ENCODE measurements at regions not wholly inside any gene's neighbourhood (a gene's known extent, or its start where the extent isn't known, plus 50 kb on each side); places are given as distances from the start of the nearest gene placed in this dataset.
"Not testable (repeated sequence)": the region's sequence is repeated elsewhere in the genome, so short reads cannot be mapped to it uniquely, and the experiment has no call there.

GRCh38 chr4:79175716-79176115 lies 150.1 kb downstream of the NAA11 start:
- Histone ChIP-seq H3K9me3 (ENCODE audit: control insufficient read depth, low read length) (no peaks in the 10 kb centered on the region), H3K4me3 (ENCODE audit: low read length in 2 of 2) (no peak overlapping the region), H3K27ac (ENCODE audit: low read depth in 1 of 2, low read length in 2 of 2) (no peak overlapping the region), H3K27me3 (ENCODE audit: control insufficient read depth in 1 of 2, insufficient read depth in 2 of 2, low read length in 1 of 2) (no peaks in the 10 kb centered on the region), H3K4me1 (ENCODE audit: control insufficient read depth in 1 of 2, insufficient read depth in 2 of 2, low read length in 2 of 2) (no peaks in the 10 kb centered on the region), H3K36me3 (ENCODE audit: control insufficient read depth in 1 of 2, insufficient read depth in 2 of 2, low read length in 1 of 2) (no peaks in the 10 kb centered on the region)
- intact Hi-C loops (cut with DNase I) = no loop called here
- no peak for DNase-seq
- ATAC-seq (ENCODE audit: low FRiP score) = no peak

- Histone ChIP-seq H3K9me3 (ENCODE audit: control insufficient read depth, low read length) (no peaks in the 10 kb centered on the region), H3K4me3 (ENCODE audit: low read length in 2 of 2) (no peak overlapping the region), H3K27me3 (ENCODE audit: control insufficient read depth in 1 of 2, insufficient read depth in 2 of 2, low read length in 1 of 2) (no peaks in the 10 kb centered on the region), H3K36me3 (ENCODE audit: control insufficient read depth in 1 of 2, insufficient read depth in 2 of 2, low read length in 1 of 2) (no peaks in the 10 kb centered on the region), H3K27ac (ENCODE audit: low read depth in 1 of 2, low read length in 2 of 2) (no peak overlapping the region), H3K4me1 (ENCODE audit: control insufficient read depth in 1 of 2, insufficient read depth in 2 of 2, low read length in 2 of 2) (no peaks in the 10 kb centered on the region)
- DNase-seq (no peak), ATAC-seq (ENCODE audit: low FRiP score) (no peak)
- intact Hi-C loops (cut with DNase I) = no loop called here
- WGBS, 2 donors = 72 to 82% methylated on average over 2 of the region's 2 CpGs
Measured at GRCh38 chr4:79174490-79175252, 151.2 kb downstream of the NAA11 start.

- no peak overlapping the region for H3K4me3 ChIP-seq (ENCODE audit: low read length in 2 of 2)
- DNase-seq (no peak), ATAC-seq (ENCODE audit: low FRiP score) (no peak)
- 88% methylated on average over 2 of the region's 2 CpGs for WGBS, 2 donors
- no peaks in the 10 kb centered on the region for H3K36me3 ChIP-seq (ENCODE audit: control insufficient read depth in 1 of 2, insufficient read depth in 2 of 2, low read length in 1 of 2)
- no peaks in the 10 kb centered on the region for H3K4me1 ChIP-seq (ENCODE audit: control insufficient read depth in 1 of 2, insufficient read depth in 2 of 2, low read length in 2 of 2)
- intact Hi-C loops (cut with DNase I) = no loop called here
- no peaks in the 10 kb centered on the region for H3K9me3 ChIP-seq (ENCODE audit: control insufficient read depth, low read length)
- no peak overlapping the region for H3K27ac ChIP-seq (ENCODE audit: low read depth in 1 of 2, low read length in 2 of 2)
- no peaks in the 10 kb centered on the region for H3K27me3 ChIP-seq (ENCODE audit: control insufficient read depth in 1 of 2, insufficient read depth in 2 of 2, low read length in 1 of 2)
Measured at GRCh38 chr4:79173186-79173585, 152.7 kb downstream of the NAA11 start.

- no peak for ATAC-seq (ENCODE audit: low FRiP score)
- H3K36me3 ChIP-seq (ENCODE audit: control insufficient read depth in 1 of 2, insufficient read depth in 2 of 2, low read length in 1 of 2) = no peaks in the 10 kb centered on the region
- intact Hi-C loops (cut with DNase I) = no loop called here
- no peaks in the 10 kb centered on the region for H3K4me1 ChIP-seq (ENCODE audit: control insufficient read depth in 1 of 2, insufficient read depth in 2 of 2, low read length in 2 of 2)
- no peaks in the 10 kb centered on the region for H3K27me3 ChIP-seq (ENCODE audit: control insufficient read depth in 1 of 2, insufficient read depth in 2 of 2, low read length in 1 of 2)
- H3K4me3 ChIP-seq (ENCODE audit: low read length in 2 of 2) = no peak overlapping the region
- no peaks in the 10 kb centered on the region for H3K9me3 ChIP-seq (ENCODE audit: control insufficient read depth, low read length)
- WGBS, 2 donors = 96 to 99% methylated on average over 1 of the region's 1 CpG
- DNase-seq = no peak
- no peak overlapping the region for H3K27ac ChIP-seq (ENCODE audit: low read depth in 1 of 2, low read length in 2 of 2)
Measured at GRCh38 chr4:79170077-79170476, 155.8 kb downstream of the NAA11 start.

- DNase-seq = no peak
- H3K27me3 ChIP-seq (ENCODE audit: control insufficient read depth in 1 of 2, insufficient read depth in 2 of 2, low read length in 1 of 2) = no peaks in the 10 kb centered on the region
- H3K27ac ChIP-seq (ENCODE audit: low read depth in 1 of 2, low read length in 2 of 2) = no peak overlapping the region
- H3K9me3 ChIP-seq (ENCODE audit: control insufficient read depth, low read length) = no peaks in the 10 kb centered on the region
- WGBS, 2 donors = 36% methylated on average over 4 of the region's 4 CpGs
- H3K4me3 ChIP-seq (ENCODE audit: low read length in 2 of 2) = no peak overlapping the region
- H3K36me3 ChIP-seq (ENCODE audit: control insufficient read depth in 1 of 2, insufficient read depth in 2 of 2, low read length in 1 of 2) = no peaks in the 10 kb centered on the region
- H3K4me1 ChIP-seq (ENCODE audit: control insufficient read depth in 1 of 2, insufficient read depth in 2 of 2, low read length in 2 of 2) = no peaks in the 10 kb centered on the region
- intact Hi-C loops (cut with DNase I) = no loop called here
- no peak for ATAC-seq (ENCODE audit: low FRiP score)
Measured at GRCh38 chr4:79164907-79165610, 160.8 kb downstream of the NAA11 start.

GRCh38 chr4:79163981-79164490 lies 161.8 kb downstream of the NAA11 start:
- intact Hi-C loops (cut with DNase I) = no loop called here
- Histone ChIP-seq H3K27ac (ENCODE audit: low read depth in 1 of 2, low read length in 2 of 2) (no peak overlapping the region), H3K36me3 (ENCODE audit: control insufficient read depth in 1 of 2, insufficient read depth in 2 of 2, low read length in 1 of 2) (no peaks in the 10 kb centered on the region), H3K27me3 (ENCODE audit: control insufficient read depth in 1 of 2, insufficient read depth in 2 of 2, low read length in 1 of 2) (no peaks in the 10 kb centered on the region), H3K9me3 (ENCODE audit: control insufficient read depth, low read length) (no peaks in the 10 kb centered on the region), H3K4me3 (ENCODE audit: low read length in 2 of 2) (no peak overlapping the region), H3K4me1 (ENCODE audit: control insufficient read depth in 1 of 2, insufficient read depth in 2 of 2, low read length in 2 of 2) (no peaks in the 10 kb centered on the region)
- WGBS, 2 donors = 67 to 68% methylated on average over 4 of the region's 4 CpGs
- no peak for ATAC-seq (ENCODE audit: low FRiP score)
- DNase-seq = no peak

GRCh38 chr4:79160962-79161361 lies 164.9 kb downstream of the NAA11 start:
- Histone ChIP-seq H3K27me3 (ENCODE audit: control insufficient read depth in 1 of 2, insufficient read depth in 2 of 2, low read length in 1 of 2) (no peaks in the 10 kb centered on the region), H3K4me3 (ENCODE audit: low read length in 2 of 2) (no peak overlapping the region), H3K27ac (ENCODE audit: low read depth in 1 of 2, low read length in 2 of 2) (no peak overlapping the region), H3K4me1 (ENCODE audit: control insufficient read depth in 1 of 2, insufficient read depth in 2 of 2, low read length in 2 of 2) (no peaks in the 10 kb centered on the region), H3K36me3 (ENCODE audit: control insufficient read depth in 1 of 2, insufficient read depth in 2 of 2, low read length in 1 of 2) (no peaks in the 10 kb centered on the region), H3K9me3 (ENCODE audit: control insufficient read depth, low read length) (no peaks in the 10 kb centered on the region)
- no peak for ATAC-seq (ENCODE audit: low FRiP score)
- intact Hi-C loops (cut with DNase I) = no loop called here
- DNase-seq = no peak
- WGBS, 2 donors = 93 to 95% methylated on average over 2 of the region's 2 CpGs

- DNase-seq; H3K27me3 ChIP-seq (ENCODE audit: control insufficient read depth in 1 of 2, insufficient read depth in 2 of 2, low read length in 1 of 2); H3K4me3 ChIP-seq (ENCODE audit: low read length in 2 of 2); H3K27ac ChIP-seq (ENCODE audit: low read depth in 1 of 2, low read length in 2 of 2); H3K36me3 ChIP-seq (ENCODE audit: control insufficient read depth in 1 of 2, insufficient read depth in 2 of 2, low read length in 1 of 2); intact Hi-C loops (cut with DNase I); ATAC-seq (ENCODE audit: low FRiP score); H3K4me1 ChIP-seq (ENCODE audit: control insufficient read depth in 1 of 2, insufficient read depth in 2 of 2, low read length in 2 of 2); H3K9me3 ChIP-seq (ENCODE audit: control insufficient read depth, low read length): not testable (repeated sequence)
- 83 to 92% methylated on average over 2 of the region's 2 CpGs for WGBS, 2 donors
Measured at GRCh38 chr4:79158705-79159104, 167.2 kb downstream of the NAA11 start.

GRCh38 chr4:79155336-79155735 lies 170.5 kb downstream of the NAA11 start:
- no peaks in the 10 kb centered on the region for H3K27me3 ChIP-seq (ENCODE audit: control insufficient read depth in 1 of 2, insufficient read depth in 2 of 2, low read length in 1 of 2)
- no peaks in the 10 kb centered on the region for H3K4me1 ChIP-seq (ENCODE audit: control insufficient read depth in 1 of 2, insufficient read depth in 2 of 2, low read length in 2 of 2)
- H3K4me3 ChIP-seq (ENCODE audit: low read length in 2 of 2) = no peak overlapping the region
- no peaks in the 10 kb centered on the region for H3K36me3 ChIP-seq (ENCODE audit: control insufficient read depth in 1 of 2, insufficient read depth in 2 of 2, low read length in 1 of 2)
- H3K9me3 ChIP-seq (ENCODE audit: control insufficient read depth, low read length) = no peaks in the 10 kb centered on the region
- intact Hi-C loops (cut with DNase I) = no loop called here
- H3K27ac ChIP-seq (ENCODE audit: low read depth in 1 of 2, low read length in 2 of 2) = no peak overlapping the region
- ATAC-seq (ENCODE audit: low FRiP score) = no peak
- no peak for DNase-seq
- WGBS, 2 donors = 56 to 60% methylated on average over 3 of the region's 3 CpGs
